HL-60 (cell line): ENCODE measurements at regions not wholly inside any gene's neighbourhood (a gene's known extent, or its start where the extent isn't known, plus 50 kb on each side); places are given as distances from the start of the nearest gene placed in this dataset.

Source experiments
- DNase-seq, 2 experiments: peaks; one replicate each; pipeline ENCODE4 v3.0.0-alpha.2; 2010 to 2020; ENCODE audit warnings: low read depth in 1 of 2, low spot score in 1 of 2
- H3K27ac ChIP-seq: fragments of 250-450 bp; sonication (Bioruptor Pico); replicated peaks from 2 replicates; pipeline ENCODE4 v1.5.1; 2020; ENCODE audit warnings: mild to moderate bottlenecking, moderate library complexity
- H3K27me3 ChIP-seq: fragments of 250-450 bp; sonication (Bioruptor Pico); 2 replicates; pipeline ENCODE4 v1.5.1; 2021; ENCODE audit warnings: mild to moderate bottlenecking, moderate library complexity; ENCODE audit not compliant: insufficient read depth, poor library complexity, severe bottlenecking
- H3K4me3 ChIP-seq: replicated peaks from 2 replicates; pipeline ENCODE4 v1.5.1; 2011; ENCODE audit warnings: mild to moderate bottlenecking, control low read depth, low read length; ENCODE audit not compliant: insufficient read depth
- CTCF ChIP-seq: IDR thresholded peaks from one replicate; pipeline ENCODE4 v1.5.1; 2011; ENCODE audit warnings: low read length, control low read depth, inconsistent platforms; ENCODE audit not compliant: insufficient read depth
- GABPA ChIP-seq: IDR thresholded peaks from 2 replicates; pipeline ENCODE4 v1.6.1; 2012; ENCODE audit warnings: low read depth
- POLR2AphosphoS5 ChIP-seq: IDR thresholded peaks from 2 replicates; pipeline ENCODE4 v1.6.1; 2012; ENCODE audit warnings: low read depth
- REST ChIP-seq: IDR thresholded peaks from 2 replicates; pipeline ENCODE4 v1.6.1; 2012; ENCODE audit warnings: low read depth; ENCODE audit not compliant: insufficient replicate concordance
- SPI1 ChIP-seq: IDR thresholded peaks from 2 replicates; pipeline ENCODE4 v1.6.1; 2012; ENCODE audit warnings: low read depth, mild to moderate bottlenecking, borderline replicate concordance

- Histone ChIP-seq H3K27me3 (no peaks in the 10 kb centered on the region), H3K27ac (no peak overlapping the region), H3K4me3 (no peak overlapping the region)
- no peak for TF ChIP-seq GABPA
- no peak for DNase-seq
Observed at GRCh38 chr2:2851806-2852777, 521.0 kb upstream of the MYT1L start.

GRCh38 chr2:2851316-2851715 is 520.2 kb upstream of the MYT1L start:
- Histone ChIP-seq H3K4me3 (no peak overlapping the region), H3K27me3 (no peaks in the 10 kb centered on the region), H3K27ac (no peak overlapping the region)
- no peak for DNase-seq
- TF ChIP-seq GABPA (no peak), CTCF (no peak), REST (no peak), SPI1 (no peak), POLR2AphosphoS5 (no peak)

- DNase-seq = no peak
- no peak overlapping the region for H3K27ac ChIP-seq
- H3K27me3 ChIP-seq = no peaks in the 10 kb centered on the region
- TF ChIP-seq GABPA = no peak
- no peak for TF ChIP-seq SPI1
- no peak for TF ChIP-seq REST
- no peak for TF ChIP-seq CTCF
- TF ChIP-seq POLR2AphosphoS5 = no peak
- H3K4me3 ChIP-seq = no peak overlapping the region
Observed at GRCh38 chr2:2850859-2851258, 519.8 kb upstream of the MYT1L start.

GRCh38 chr2:2850218-2850755 is 519.2 kb upstream of the MYT1L start:
- TF ChIP-seq SPI1 = no peak
- TF ChIP-seq GABPA = no peak
- no peak for TF ChIP-seq REST
- no peak for TF ChIP-seq POLR2AphosphoS5
- no peak for TF ChIP-seq CTCF
- Histone ChIP-seq H3K4me3 (no peak overlapping the region), H3K27ac (no peak overlapping the region), H3K27me3 (no peaks in the 10 kb centered on the region)
- no peak for DNase-seq
